Thyroid gland (tissue), 4 donors: ENCODE measurements at regions not wholly inside any gene's neighbourhood (a gene's known extent, or its start where the extent isn't known, plus 50 kb on each side); places are given as distances from the start of the nearest gene placed in this dataset.

ENCODE experiments used
- DNase-seq, 2 donors: peaks; one replicate each; pipeline ENCODE4 v3.0.0-alpha.2; 2019
- H3K27ac ChIP-seq, 3 donors: fragments of 200-600 bp; sonication (generic); 1 replicate in 2 of 3; 2 replicates in 1 of 3; pipeline ENCODE4 v1.5.1; 2016 to 2019; ENCODE audit warnings: mild to moderate bottlenecking in 1 of 3, moderate library complexity in 1 of 3
- H3K27me3 ChIP-seq: fragments of 200-600 bp; sonication (generic); one replicate; pipeline ENCODE4 v1.5.1; 2019
- H3K36me3 ChIP-seq, 2 donors: fragments of 200-600 bp; sonication (generic); one replicate each; pipeline ENCODE4 v1.5.1; 2016 to 2019
- H3K4me1 ChIP-seq, 2 donors: fragments of 200-600 bp; sonication (generic); one replicate each; pipeline ENCODE4 v1.5.1; 2017 to 2019
- H3K4me3 ChIP-seq, 3 donors: fragments of 200-600 bp; sonication (generic); replicated peaks in 1 of 3; 1 replicate in 2 of 3; 2 replicates in 1 of 3; pipeline ENCODE4 v1.5.1; 2016; ENCODE audit warnings: mild to moderate bottlenecking in 1 of 3
- H3K9me3 ChIP-seq: fragments of 200-600 bp; sonication (generic); one replicate; pipeline ENCODE4 v1.5.1; 2017
- POLR2A ChIP-seq, 2 donors: fragments of 450-650 bp; IDR thresholded peaks; one replicate each; pipeline ENCODE4 v1.6.1; 2017; ENCODE audit warnings: antibody characterized with exemption in 2 of 2, mild to moderate bottlenecking in 2 of 2, moderate library complexity in 1 of 2
- WGBS, 2 donors: methylation state at CpG; one replicate each; pipeline ENCODE4 v1.1.5; 2017; 5-methylcytosine and 5-hydroxymethylcytosine counted together
- intact Hi-C: fragments of 100-400 bp; cut with DNase I; formaldehyde crosslinking; loops from one replicate; pipeline ENCODE4 v1.15.1; 2023
- TF ChIP-seq, protein P1 (sequence below), 6 experiments: fragments of 200-600 bp in 3 of 6; fragments of 450-650 bp in 3 of 6; sonication (generic) in 3 of 6; IDR thresholded peaks; one replicate each; pipeline ENCODE4 v1.5.1; 2016 to 2019; ENCODE audit warnings: antibody characterized with exemption in 6 of 6, mild to moderate bottlenecking in 2 of 6, inconsistent platforms in 1 of 6, moderate library complexity in 1 of 6

DNA sequence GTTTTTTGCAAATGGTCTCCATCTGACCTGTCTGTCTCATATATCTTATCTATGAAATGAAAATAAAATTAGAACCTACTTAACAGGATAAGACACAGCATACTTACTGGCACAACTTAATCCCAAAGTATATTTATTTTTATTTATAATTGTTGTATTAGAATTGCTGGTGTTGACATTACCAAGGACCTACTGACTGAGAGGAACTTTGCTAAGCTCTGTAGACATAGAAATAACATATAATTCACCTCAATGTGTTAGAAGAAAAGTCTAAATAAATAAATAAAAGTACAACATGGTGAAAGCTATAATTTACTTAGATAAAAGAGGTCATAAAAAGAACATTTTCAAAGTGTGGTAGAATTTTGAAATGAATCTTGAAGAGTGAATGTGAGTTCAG lies 1650.5 kb upstream of the NUDT12 start:
- Histone ChIP-seq H3K36me3 (no peaks in the 10 kb centered on the region), H3K27ac (no peak overlapping the region), H3K27me3 (no peaks in the 10 kb centered on the region), H3K4me3 (no peak overlapping the region), H3K4me1 (no peaks in the 10 kb centered on the region), H3K9me3 (no peaks in the 10 kb centered on the region)
- TF ChIP-seq POLR2A (IDR thresholded peaks at IDR 0.05) = no peak
- TF ChIP-seq, protein P1, sequence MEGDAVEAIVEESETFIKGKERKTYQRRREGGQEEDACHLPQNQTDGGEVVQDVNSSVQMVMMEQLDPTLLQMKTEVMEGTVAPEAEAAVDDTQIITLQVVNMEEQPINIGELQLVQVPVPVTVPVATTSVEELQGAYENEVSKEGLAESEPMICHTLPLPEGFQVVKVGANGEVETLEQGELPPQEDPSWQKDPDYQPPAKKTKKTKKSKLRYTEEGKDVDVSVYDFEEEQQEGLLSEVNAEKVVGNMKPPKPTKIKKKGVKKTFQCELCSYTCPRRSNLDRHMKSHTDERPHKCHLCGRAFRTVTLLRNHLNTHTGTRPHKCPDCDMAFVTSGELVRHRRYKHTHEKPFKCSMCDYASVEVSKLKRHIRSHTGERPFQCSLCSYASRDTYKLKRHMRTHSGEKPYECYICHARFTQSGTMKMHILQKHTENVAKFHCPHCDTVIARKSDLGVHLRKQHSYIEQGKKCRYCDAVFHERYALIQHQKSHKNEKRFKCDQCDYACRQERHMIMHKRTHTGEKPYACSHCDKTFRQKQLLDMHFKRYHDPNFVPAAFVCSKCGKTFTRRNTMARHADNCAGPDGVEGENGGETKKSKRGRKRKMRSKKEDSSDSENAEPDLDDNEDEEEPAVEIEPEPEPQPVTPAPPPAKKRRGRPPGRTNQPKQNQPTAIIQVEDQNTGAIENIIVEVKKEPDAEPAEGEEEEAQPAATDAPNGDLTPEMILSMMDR (IDR thresholded peaks at IDR 0.05) = no peak
- intact Hi-C loops = no loop called here
- DNase-seq = no peak

DNA sequence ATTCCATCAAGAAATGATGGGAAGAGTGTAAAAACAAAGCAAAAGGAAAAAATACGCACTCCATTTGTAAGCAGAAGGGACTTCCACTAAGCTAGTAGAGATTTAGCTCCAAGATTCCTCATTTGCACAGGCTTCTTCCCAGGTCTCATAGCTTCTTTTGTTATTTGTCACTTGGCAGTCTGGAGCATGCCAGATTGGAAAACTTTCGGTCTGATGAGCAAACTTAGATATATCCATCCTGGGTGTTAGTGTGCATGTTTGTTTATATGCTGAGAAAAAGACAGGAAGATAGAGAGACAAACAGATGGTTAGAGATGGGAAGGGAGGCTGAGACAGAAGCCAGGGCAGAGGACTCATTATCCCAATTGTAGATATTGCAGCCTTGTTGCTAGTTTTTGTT lies 1644.5 kb upstream of the NUDT12 start:
- Histone ChIP-seq H3K4me3 (no peak overlapping the region), H3K4me1 (no peaks in the 10 kb centered on the region), H3K36me3 (no peaks in the 10 kb centered on the region), H3K27me3 (no peaks in the 10 kb centered on the region), H3K27ac (no peak overlapping the region), H3K9me3 (no peaks in the 10 kb centered on the region)
- TF ChIP-seq, protein P1 (IDR thresholded peaks at IDR 0.05) = no peak
- TF ChIP-seq POLR2A (IDR thresholded peaks at IDR 0.05) = no peak
- 87 to 89% methylated on average over 2 of the region's 2 CpGs for WGBS, 2 donors
- intact Hi-C loops = no loop called here
- DNase-seq = no peak

DNA sequence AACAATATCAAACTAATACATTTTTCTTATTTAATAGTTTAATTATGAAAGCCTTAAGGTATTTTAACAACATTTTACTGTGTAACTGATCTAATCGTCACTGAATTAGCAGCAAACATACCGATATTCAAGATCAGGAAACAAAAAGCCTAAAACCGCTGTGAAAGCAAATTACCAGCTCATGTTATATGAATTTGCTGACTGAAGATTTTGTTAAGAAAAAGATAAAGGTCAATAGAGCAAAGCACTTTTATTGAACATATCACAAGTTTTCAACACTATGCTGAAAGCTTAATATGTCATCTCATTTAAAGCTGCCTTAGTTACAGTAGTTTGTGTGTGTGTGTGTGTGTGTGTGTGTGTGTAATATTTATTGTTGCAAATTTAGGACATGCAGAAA lies 1634.9 kb upstream of the NUDT12 start:
- no peaks in the 10 kb centered on the region for H3K36me3 ChIP-seq
- no peak for TF ChIP-seq POLR2A (IDR thresholded peaks at IDR 0.05)
- TF ChIP-seq, protein P1 (IDR thresholded peaks at IDR 0.05) = no peak
- H3K4me3 ChIP-seq = no peak overlapping the region
- WGBS, 2 donors = 83 to 84% methylated on average over 3 of the region's 3 CpGs
- no peak for DNase-seq
- H3K27ac ChIP-seq = no peak overlapping the region
- intact Hi-C loops = no loop called here
- H3K27me3 ChIP-seq = no peaks in the 10 kb centered on the region
- no peaks in the 10 kb centered on the region for H3K4me1 ChIP-seq
- H3K9me3 ChIP-seq = no peaks in the 10 kb centered on the region

DNA sequence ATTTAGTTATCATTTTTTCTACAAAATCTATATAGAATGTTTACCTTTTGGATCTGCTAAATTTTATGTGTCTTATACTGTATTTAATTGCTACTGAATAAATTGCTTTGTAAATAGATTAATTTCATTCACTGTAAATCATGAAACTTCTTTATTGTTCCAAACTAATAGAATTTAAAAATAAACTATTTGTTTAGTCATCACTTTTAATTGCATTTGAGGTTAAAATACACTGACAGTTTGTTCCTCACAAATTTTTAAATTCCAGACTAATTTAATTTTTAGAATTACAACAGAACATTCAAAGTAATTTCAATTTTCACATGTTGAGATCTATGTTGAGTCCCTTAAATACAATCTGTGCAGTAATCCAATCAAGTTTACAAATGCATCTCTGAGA lies 1633.2 kb upstream of the NUDT12 start:
- no peaks in the 10 kb centered on the region for H3K4me1 ChIP-seq
- TF ChIP-seq, protein P1 (IDR thresholded peaks at IDR 0.05) = no peak
- TF ChIP-seq POLR2A (IDR thresholded peaks at IDR 0.05) = no peak
- no peak for DNase-seq
- no peak overlapping the region for H3K27ac ChIP-seq
- H3K36me3 ChIP-seq = no peaks in the 10 kb centered on the region
- H3K27me3 ChIP-seq = no peaks in the 10 kb centered on the region
- intact Hi-C loops = no loop called here
- H3K4me3 ChIP-seq = no peak overlapping the region
- no peaks in the 10 kb centered on the region for H3K9me3 ChIP-seq

DNA sequence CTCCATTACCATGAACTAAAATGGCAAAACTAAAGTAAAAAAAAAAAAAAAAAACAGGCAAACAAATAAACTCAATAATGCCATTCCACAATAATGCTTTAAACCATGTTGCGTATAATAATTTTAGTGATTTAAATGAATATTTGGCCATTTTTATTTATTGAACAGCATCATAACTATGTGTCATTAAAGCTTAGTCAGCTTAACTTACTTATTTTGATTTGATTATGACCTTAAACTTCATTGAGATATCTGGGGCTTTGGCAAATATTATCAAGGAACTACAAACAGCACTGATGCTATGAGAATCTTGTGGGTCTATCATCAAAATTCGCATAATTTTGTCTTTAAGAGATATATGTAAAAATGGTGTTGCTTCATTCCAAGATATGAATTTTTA lies 1610.3 kb upstream of the NUDT12 start:
- no peak for DNase-seq
- H3K4me1 ChIP-seq = no peaks in the 10 kb centered on the region
- TF ChIP-seq, protein P1 (IDR thresholded peaks at IDR 0.05) = no peak
- no peak for TF ChIP-seq POLR2A (IDR thresholded peaks at IDR 0.05)
- H3K9me3 ChIP-seq = no peaks in the 10 kb centered on the region
- H3K27ac ChIP-seq = no peak overlapping the region
- H3K4me3 ChIP-seq = no peak overlapping the region
- no peaks in the 10 kb centered on the region for H3K27me3 ChIP-seq
- intact Hi-C loops = no loop called here
- WGBS, 2 donors = 92 to 93% methylated on average over 2 of the region's 2 CpGs
- H3K36me3 ChIP-seq = no peaks in the 10 kb centered on the region
